ENCODE measurements at regions not wholly inside any gene's neighbourhood (a gene's known extent, or its start where the extent isn't known, plus 50 kb on each side); places are given as distances from the start of the nearest gene placed in this dataset.

- no peak overlapping the region for H4K8ac ChIP-seq (ENCODE audit: low read depth, low read length)
- H3K18ac ChIP-seq (ENCODE audit: low read length): no peak overlapping the region
- no peaks in the 10 kb centered on the region for H3K27me3 ChIP-seq (ENCODE audit: control insufficient read depth in 3 of 3, insufficient read depth in 3 of 3, low read depth in 1 of 3, low read length in 3 of 3)
- no peak overlapping the region for H2BK12ac ChIP-seq (ENCODE audit: low read length)
- no peak overlapping the region for H3K23ac ChIP-seq (ENCODE audit: low read depth, low read length, poor library complexity)
- H3K36me3 ChIP-seq (replicated peaks in 1 of 2; ENCODE audit: control insufficient read depth in 2 of 2, insufficient read depth in 2 of 2, low read length in 2 of 2): no peaks in the 10 kb centered on the region
- no peak overlapping the region for H3K27ac ChIP-seq (replicated peaks; ENCODE audit: low read length)
- H3K14ac ChIP-seq (ENCODE audit: low read length): no peak overlapping the region
- H2BK5ac ChIP-seq (ENCODE audit: low read length): no peak overlapping the region
- no peak overlapping the region for H3K4me2 ChIP-seq (ENCODE audit: insufficient read depth, low read length, poor library complexity, severe bottlenecking)
- no peak overlapping the region for H3K4ac ChIP-seq (ENCODE audit: low read length)
- H3K9ac ChIP-seq (ENCODE audit: low read depth, low read length, poor library complexity): no peak overlapping the region
- H2BK120ac ChIP-seq (ENCODE audit: low read depth, low read length): no peak overlapping the region
- WGBS, 2 donors (ENCODE audit: extremely low coverage in 2 of 2, insufficient read length in 2 of 2, insufficient replicate concordance in 1 of 2): no CpG with 5 or more reads among the region's 1 CpG
- no peaks in the 10 kb centered on the region for H3K9me3 ChIP-seq (replicated peaks in 1 of 2; ENCODE audit: control insufficient read depth in 2 of 2, insufficient read depth in 1 of 2, low read depth in 1 of 2, low read length in 2 of 2)
- H3K79me1 ChIP-seq (ENCODE audit: low read depth, low read length): no peaks in the 10 kb centered on the region
- H4K91ac ChIP-seq (ENCODE audit: low read depth, low read length, poor library complexity): no peak overlapping the region
- no peak for DNase-seq (ENCODE audit: low spot score)
- peaks cover 0 to 3% of the 10 kb centered on the region in 2 donors for H3K4me1 ChIP-seq (ENCODE audit: control insufficient read depth in 2 of 2, insufficient read depth in 1 of 2, low read depth in 1 of 2, low read length in 2 of 2)
- no peak overlapping the region for H2AFZ ChIP-seq (ENCODE audit: low read length)
- H2AK5ac ChIP-seq (ENCODE audit: low read depth, low read length): no peak overlapping the region
- H2BK15ac ChIP-seq (ENCODE audit: low read length): no peak overlapping the region
- H3K4me3 ChIP-seq (ENCODE audit: low read length in 2 of 2): no peak overlapping the region
Measured at GRCh38 chr9:86734771-86735170, 212.5 kb downstream of the GAS1 start.

GRCh38 chr9:86733929-86734328 lies 213.4 kb downstream of the GAS1 start:
- Histone ChIP-seq H3K79me1 (ENCODE audit: low read depth, low read length) (no peaks in the 10 kb centered on the region), H4K8ac (ENCODE audit: low read depth, low read length) (no peak overlapping the region), H2AK5ac (ENCODE audit: low read depth, low read length) (no peak overlapping the region), H3K9ac (ENCODE audit: low read depth, low read length, poor library complexity) (no peak overlapping the region), H4K91ac (ENCODE audit: low read depth, low read length, poor library complexity) (no peak overlapping the region), H3K27ac (replicated peaks; ENCODE audit: low read length) (no peak overlapping the region), H3K14ac (ENCODE audit: low read length) (no peak overlapping the region), H3K23ac (ENCODE audit: low read depth, low read length, poor library complexity) (no peak overlapping the region), H2AFZ (ENCODE audit: low read length) (no peak overlapping the region), H3K4me2 (ENCODE audit: insufficient read depth, low read length, poor library complexity, severe bottlenecking) (no peak overlapping the region), H3K9me3 (replicated peaks in 1 of 2; ENCODE audit: control insufficient read depth in 2 of 2, insufficient read depth in 1 of 2, low read depth in 1 of 2, low read length in 2 of 2) (no peaks in the 10 kb centered on the region), H3K18ac (ENCODE audit: low read length) (peak overlapping the region; percentile 68), H3K4ac (ENCODE audit: low read length) (no peak overlapping the region), H3K27me3 (ENCODE audit: control insufficient read depth in 3 of 3, insufficient read depth in 3 of 3, low read depth in 1 of 3, low read length in 3 of 3) (no peaks in the 10 kb centered on the region), H3K4me3 (ENCODE audit: low read length in 2 of 2) (no peak overlapping the region), H2BK12ac (ENCODE audit: low read length) (no peak overlapping the region), H3K4me1 (ENCODE audit: control insufficient read depth in 2 of 2, insufficient read depth in 1 of 2, low read depth in 1 of 2, low read length in 2 of 2) (peaks cover 0 to 3% of the 10 kb centered on the region in 2 donors), H2BK5ac (ENCODE audit: low read length) (no peak overlapping the region), H2BK15ac (ENCODE audit: low read length) (peak overlapping the region; percentile 30), H2BK120ac (ENCODE audit: low read depth, low read length) (no peak overlapping the region), H3K36me3 (replicated peaks in 1 of 2; ENCODE audit: control insufficient read depth in 2 of 2, insufficient read depth in 2 of 2, low read length in 2 of 2) (no peaks in the 10 kb centered on the region)
- DNase-seq (ENCODE audit: low spot score): no peak
- WGBS, 2 donors (ENCODE audit: extremely low coverage in 2 of 2, insufficient read length in 2 of 2, insufficient replicate concordance in 1 of 2): no CpG with 5 or more reads among the region's 6 CpGs

GRCh38 chr9:86732514-86733171 lies 214.7 kb downstream of the GAS1 start:
- Histone ChIP-seq H4K8ac (ENCODE audit: low read depth, low read length) (no peak overlapping the region), H3K36me3 (replicated peaks in 1 of 2; ENCODE audit: control insufficient read depth in 2 of 2, insufficient read depth in 2 of 2, low read length in 2 of 2) (no peaks in the 10 kb centered on the region), H2BK15ac (ENCODE audit: low read length) (no peak overlapping the region), H3K9ac (ENCODE audit: low read depth, low read length, poor library complexity) (no peak overlapping the region), H2AFZ (ENCODE audit: low read length) (no peak overlapping the region), H3K9me3 (replicated peaks in 1 of 2; ENCODE audit: control insufficient read depth in 2 of 2, insufficient read depth in 1 of 2, low read depth in 1 of 2, low read length in 2 of 2) (no peaks in the 10 kb centered on the region), H4K91ac (ENCODE audit: low read depth, low read length, poor library complexity) (no peak overlapping the region), H3K18ac (ENCODE audit: low read length) (no peak overlapping the region), H2BK5ac (ENCODE audit: low read length) (no peak overlapping the region), H3K4me1 (ENCODE audit: control insufficient read depth in 2 of 2, insufficient read depth in 1 of 2, low read depth in 1 of 2, low read length in 2 of 2) (peaks cover 0 to 3% of the 10 kb centered on the region in 2 donors), H3K4me3 (ENCODE audit: low read length in 2 of 2) (no peak overlapping the region), H2AK5ac (ENCODE audit: low read depth, low read length) (no peak overlapping the region), H3K27ac (replicated peaks; ENCODE audit: low read length) (no peak overlapping the region), H3K4ac (ENCODE audit: low read length) (no peak overlapping the region), H3K23ac (ENCODE audit: low read depth, low read length, poor library complexity) (no peak overlapping the region), H2BK12ac (ENCODE audit: low read length) (no peak overlapping the region), H2BK120ac (ENCODE audit: low read depth, low read length) (no peak overlapping the region), H3K14ac (ENCODE audit: low read length) (no peak overlapping the region), H3K79me1 (ENCODE audit: low read depth, low read length) (no peaks in the 10 kb centered on the region), H3K4me2 (ENCODE audit: insufficient read depth, low read length, poor library complexity, severe bottlenecking) (no peak overlapping the region), H3K27me3 (ENCODE audit: control insufficient read depth in 3 of 3, insufficient read depth in 3 of 3, low read depth in 1 of 3, low read length in 3 of 3) (no peaks in the 10 kb centered on the region)
- WGBS, 2 donors (ENCODE audit: extremely low coverage in 2 of 2, insufficient read length in 2 of 2, insufficient replicate concordance in 1 of 2): no CpG with 5 or more reads among the region's 6 CpGs
- no peak for DNase-seq (ENCODE audit: low spot score)

- no peak for DNase-seq (ENCODE audit: low spot score)
- no CpG with 5 or more reads among the region's 2 CpGs for WGBS, 2 donors (ENCODE audit: extremely low coverage in 2 of 2, insufficient read length in 2 of 2, insufficient replicate concordance in 1 of 2)
- Histone ChIP-seq H3K4ac (ENCODE audit: low read length) (no peak overlapping the region), H3K23ac (ENCODE audit: low read depth, low read length, poor library complexity) (no peak overlapping the region), H2AK5ac (ENCODE audit: low read depth, low read length) (no peak overlapping the region), H2BK12ac (ENCODE audit: low read length) (no peak overlapping the region), H3K27ac (replicated peaks; ENCODE audit: low read length) (no peak overlapping the region), H3K4me3 (ENCODE audit: low read length in 2 of 2) (no peak overlapping the region), H3K4me1 (ENCODE audit: control insufficient read depth in 2 of 2, insufficient read depth in 1 of 2, low read depth in 1 of 2, low read length in 2 of 2) (peaks cover 0 to 3% of the 10 kb centered on the region in 2 donors), H3K79me1 (ENCODE audit: low read depth, low read length) (no peaks in the 10 kb centered on the region), H3K14ac (ENCODE audit: low read length) (no peak overlapping the region), H3K9ac (ENCODE audit: low read depth, low read length, poor library complexity) (no peak overlapping the region), H4K8ac (ENCODE audit: low read depth, low read length) (no peak overlapping the region), H3K27me3 (ENCODE audit: control insufficient read depth in 3 of 3, insufficient read depth in 3 of 3, low read depth in 1 of 3, low read length in 3 of 3) (no peaks in the 10 kb centered on the region), H3K18ac (ENCODE audit: low read length) (no peak overlapping the region), H2BK15ac (ENCODE audit: low read length) (no peak overlapping the region), H2BK120ac (ENCODE audit: low read depth, low read length) (no peak overlapping the region), H3K4me2 (ENCODE audit: insufficient read depth, low read length, poor library complexity, severe bottlenecking) (no peak overlapping the region), H4K91ac (ENCODE audit: low read depth, low read length, poor library complexity) (no peak overlapping the region), H3K9me3 (replicated peaks in 1 of 2; ENCODE audit: control insufficient read depth in 2 of 2, insufficient read depth in 1 of 2, low read depth in 1 of 2, low read length in 2 of 2) (no peaks in the 10 kb centered on the region), H3K36me3 (replicated peaks in 1 of 2; ENCODE audit: control insufficient read depth in 2 of 2, insufficient read depth in 2 of 2, low read length in 2 of 2) (no peaks in the 10 kb centered on the region), H2BK5ac (ENCODE audit: low read length) (no peak overlapping the region), H2AFZ (ENCODE audit: low read length) (no peak overlapping the region)
Measured at GRCh38 chr9:86731511-86732063, 215.7 kb downstream of the GAS1 start.

Data from neuronal stem cell (in vitro differentiated cells).